Fibroblast of lung (primary cell): ENCODE measurements at regions not wholly inside any gene's neighbourhood (a gene's known extent, or its start where the extent isn't known, plus 50 kb on each side); places are given as distances from the start of the nearest gene placed in this dataset.

Experiments
- DNase-seq, 2 donors: peaks; one replicate each; pipeline versions ENCODE4 v3.0.0 to v3.0.0-alpha.2; 2010; ENCODE audit warnings: low read depth in 2 of 2
- H2AFZ ChIP-seq: 2 replicates; pipeline ENCODE4 v1.5.1; 2012; ENCODE audit warnings: low read length, control low read depth, inconsistent platforms
- H3K27ac ChIP-seq: 2 replicates; pipeline ENCODE4 v1.5.1; 2011; ENCODE audit warnings: low read length, control low read depth; ENCODE audit not compliant: insufficient read depth
- H3K27me3 ChIP-seq: 2 replicates; pipeline ENCODE4 v1.5.1; 2011; ENCODE audit warnings: mild to moderate bottlenecking, low read length; ENCODE audit not compliant: control insufficient read depth, insufficient read depth
- H3K36me3 ChIP-seq: 2 replicates; pipeline ENCODE4 v1.5.1; 2011; ENCODE audit warnings: low read length; ENCODE audit not compliant: control insufficient read depth, insufficient read depth
- H3K4me1 ChIP-seq: 2 replicates; pipeline ENCODE4 v1.5.1; 2011; ENCODE audit warnings: low read length; ENCODE audit not compliant: control insufficient read depth, insufficient read depth; ENCODE audit errors: extremely low read depth
- H3K4me2 ChIP-seq: 2 replicates; pipeline ENCODE4 v1.5.1; 2011; ENCODE audit warnings: low read length, control low read depth; ENCODE audit not compliant: insufficient read depth; ENCODE audit errors: extremely low read depth
- H3K4me3 ChIP-seq, 4 experiments: fragments of 200-600 bp in 1 of 4; sonication (generic) in 1 of 4; replicated peaks in 1 of 4; 2 replicates each; pipeline ENCODE4 v1.5.1; 2011 to 2016; ENCODE audit warnings: low read length in 4 of 4, low read depth in 3 of 4, mild to moderate bottlenecking in 3 of 4, control low read depth in 2 of 4, inconsistent platforms in 1 of 4, mixed read lengths in 1 of 4; ENCODE audit not compliant: insufficient read depth in 1 of 4; ENCODE audit errors: control extremely low read depth in 1 of 4
- H3K79me2 ChIP-seq: 2 replicates; pipeline ENCODE4 v1.5.1; 2012; ENCODE audit warnings: mild to moderate bottlenecking, low read length, inconsistent platforms; ENCODE audit not compliant: control insufficient read depth, insufficient read depth
- H3K9ac ChIP-seq: 2 replicates; pipeline ENCODE4 v1.5.1; 2011; ENCODE audit warnings: mild to moderate bottlenecking, low read length, control low read depth; ENCODE audit not compliant: insufficient read depth
- H3K9me3 ChIP-seq: 2 replicates; pipeline ENCODE4 v1.5.1; 2012; ENCODE audit warnings: low read depth, low read length; ENCODE audit not compliant: control insufficient read depth, insufficient read depth
- H4K20me1 ChIP-seq: 2 replicates; pipeline ENCODE4 v1.5.1; 2011; ENCODE audit warnings: low read length; ENCODE audit not compliant: control insufficient read depth, insufficient read depth; ENCODE audit errors: extremely low read depth
- CTCF ChIP-seq, 2 donors: IDR thresholded peaks in 1 of 2; conservative IDR thresholded peaks in 1 of 2; 1 replicate in 1 of 2; 2 replicates in 1 of 2; pipeline ENCODE4 v1.5.1; 2011 to 2012; ENCODE audit warnings: low read length in 2 of 2, control low read depth in 1 of 2, inconsistent platforms in 1 of 2, low read depth in 1 of 2, mild to moderate bottlenecking in 1 of 2
- EZH2 ChIP-seq: IDR thresholded peaks from 2 replicates; pipeline ENCODE4 v1.5.1; 2012; ENCODE audit warnings: low read length, control low read depth, mild to moderate bottlenecking; ENCODE audit errors: missing control alignments

- H3K9ac ChIP-seq = no peak overlapping the region
- H3K4me1 ChIP-seq = no peaks in the 10 kb centered on the region
- no peak overlapping the region for H3K27ac ChIP-seq
- H3K9me3 ChIP-seq = no peaks in the 10 kb centered on the region
- TF ChIP-seq CTCF (conservative IDR thresholded peaks at IDR 0.05 in 1 of 2, IDR thresholded peaks at IDR 0.05 in 1 of 2; ENCODE audit: low read depth in 1 of 2, low read length in 2 of 2) (no peak), EZH2 (no peak)
- no peaks in the 10 kb centered on the region for H3K79me2 ChIP-seq
- no peak overlapping the region for H3K4me3 ChIP-seq
- H3K36me3 ChIP-seq = no peaks in the 10 kb centered on the region
- no peaks in the 10 kb centered on the region for H4K20me1 ChIP-seq
- no peak overlapping the region for H3K4me2 ChIP-seq
- no peaks in the 10 kb centered on the region for H3K27me3 ChIP-seq
- DNase-seq = no peak
- H2AFZ ChIP-seq = no peak overlapping the region
Observed at GRCh38 chr12:94070520-94070919, 77.9 kb upstream of the PLXNC1 start.

- Histone ChIP-seq H3K27me3 (no peaks in the 10 kb centered on the region), H3K4me2 (no peak overlapping the region), H3K79me2 (no peaks in the 10 kb centered on the region), H3K4me3 (no peak overlapping the region), H2AFZ (no peak overlapping the region), H3K36me3 (no peaks in the 10 kb centered on the region), H3K9ac (no peak overlapping the region), H3K27ac (no peak overlapping the region), H3K9me3 (no peaks in the 10 kb centered on the region), H4K20me1 (no peaks in the 10 kb centered on the region), H3K4me1 (no peaks in the 10 kb centered on the region)
- no peak for TF ChIP-seq CTCF (conservative IDR thresholded peaks at IDR 0.05 in 1 of 2, IDR thresholded peaks at IDR 0.05 in 1 of 2; ENCODE audit: low read depth in 1 of 2, low read length in 2 of 2)
- no peak for TF ChIP-seq EZH2
- DNase-seq = no peak
Observed at GRCh38 chr12:94071258-94071657, 77.1 kb upstream of the PLXNC1 start.

GRCh38 chr12:94073441-94074051 is 74.8 kb upstream of the PLXNC1 start:
- DNase-seq = peak in 1 of 2 donors; percentile 14
- H4K20me1 ChIP-seq = no peaks in the 10 kb centered on the region
- no peaks in the 10 kb centered on the region for H3K79me2 ChIP-seq
- no peak overlapping the region for H3K4me3 ChIP-seq
- H3K9ac ChIP-seq = no peak overlapping the region
- H3K4me1 ChIP-seq = no peaks in the 10 kb centered on the region
- no peak overlapping the region for H2AFZ ChIP-seq
- no peak overlapping the region for H3K27ac ChIP-seq
- TF ChIP-seq CTCF (conservative IDR thresholded peaks at IDR 0.05 in 1 of 2, IDR thresholded peaks at IDR 0.05 in 1 of 2; ENCODE audit: low read depth in 1 of 2, low read length in 2 of 2) = no peak
- TF ChIP-seq EZH2 = no peak
- no peaks in the 10 kb centered on the region for H3K27me3 ChIP-seq
- no peaks in the 10 kb centered on the region for H3K9me3 ChIP-seq
- H3K36me3 ChIP-seq = no peaks in the 10 kb centered on the region
- H3K4me2 ChIP-seq = no peak overlapping the region
